GM23248 (cell line): ENCODE measurements at regions not wholly inside any gene's neighbourhood (a gene's known extent, or its start where the extent isn't known, plus 50 kb on each side); places are given as distances from the start of the nearest gene placed in this dataset.

Experiments used
- DNase-seq: peaks from one replicate; pipeline ENCODE4 v3.0.0-alpha.2; 2015
- H2AFZ ChIP-seq: fragments of 200-600 bp; sonication (generic); 2 replicates; pipeline ENCODE4 v1.6.1; 2016; ENCODE audit warnings: antibody characterized with exemption
- H3F3A ChIP-seq: fragments of 200-600 bp; sonication (generic); 2 replicates; pipeline ENCODE4 v1.6.1; 2016; ENCODE audit warnings: mild to moderate bottlenecking, antibody characterized with exemption, mixed run types; ENCODE audit not compliant: insufficient read depth
- H3K27ac ChIP-seq: fragments of 200-600 bp; sonication (generic); 2 replicates; pipeline ENCODE4 v1.5.1; 2016; ENCODE audit warnings: mild to moderate bottlenecking
- H3K27me3 ChIP-seq: fragments of 200-600 bp; sonication (generic); replicated peaks from 2 replicates; pipeline ENCODE4 v1.6.1; 2016; ENCODE audit warnings: mild to moderate bottlenecking; ENCODE audit not compliant: insufficient read depth
- H3K36me3 ChIP-seq: fragments of 200-600 bp; sonication (generic); 2 replicates; pipeline ENCODE4 v1.6.1; 2016; ENCODE audit warnings: low read depth, mild to moderate bottlenecking
- H3K4me1 ChIP-seq: fragments of 200-600 bp; sonication (generic); 2 replicates; pipeline ENCODE4 v1.6.1; 2016; ENCODE audit warnings: mild to moderate bottlenecking; ENCODE audit not compliant: insufficient read depth
- H3K4me2 ChIP-seq: fragments of 200-600 bp; sonication (generic); one replicate; pipeline ENCODE4 v1.6.1; 2016; ENCODE audit warnings: mild to moderate bottlenecking; ENCODE audit not compliant: unreplicated experiment
- H3K4me3 ChIP-seq: fragments of 200-600 bp; sonication (generic); 2 replicates; pipeline ENCODE4 v1.5.1; 2016; ENCODE audit warnings: mild to moderate bottlenecking
- H3K79me2 ChIP-seq: fragments of 200-600 bp; sonication (generic); 2 replicates; pipeline ENCODE4 v1.6.1; 2016; ENCODE audit warnings: mild to moderate bottlenecking; ENCODE audit not compliant: insufficient read depth
- H3K9ac ChIP-seq: fragments of 200-600 bp; sonication (generic); 2 replicates; pipeline ENCODE4 v1.6.1; 2016; ENCODE audit warnings: mild to moderate bottlenecking
- H3K9me2 ChIP-seq: fragments of 200-600 bp; sonication (generic); 2 replicates; pipeline ENCODE4 v1.6.1; 2016; ENCODE audit warnings: mixed run types, mild to moderate bottlenecking, moderate library complexity; ENCODE audit not compliant: insufficient read depth
- H3K9me3 ChIP-seq: fragments of 200-600 bp; sonication (generic); one replicate; pipeline ENCODE4 v1.6.1; 2017; ENCODE audit warnings: low read depth
- H4K20me1 ChIP-seq: fragments of 200-600 bp; sonication (generic); 2 replicates; pipeline ENCODE4 v1.6.0; 2016; ENCODE audit not compliant: insufficient read depth
- EZH2 ChIP-seq: fragments of 200-600 bp; sonication (generic); IDR thresholded peaks from 2 replicates; pipeline ENCODE4 v1.6.1; 2018; ENCODE audit warnings: antibody characterized with exemption, mild to moderate bottlenecking; ENCODE audit not compliant: insufficient read depth, poor library complexity, severe bottlenecking
- EZH2phosphoT487 ChIP-seq: fragments of 200-600 bp; sonication (generic); IDR thresholded peaks from 2 replicates; pipeline ENCODE4 v1.6.1; 2018; ENCODE audit warnings: antibody characterized with exemption, moderate library complexity, mild to moderate bottlenecking, low read depth; ENCODE audit not compliant: insufficient read depth
- WGBS, 2 experiments: methylation state at CpG; one replicate each; pipeline ENCODE4 v1.1.6; 2015 to 2017; ENCODE audit warnings: low lambda C conversion rate in 2 of 2, low coverage in 1 of 2; ENCODE audit errors: missing lambda C conversion rate in 2 of 2; 5-methylcytosine and 5-hydroxymethylcytosine counted together
- in situ Hi-C: fragments of 300-500 bp; cut with MboI; formaldehyde crosslinking; loops from 2 replicates; pipeline ENCODE4 v1.15.0; 2020

DNA sequence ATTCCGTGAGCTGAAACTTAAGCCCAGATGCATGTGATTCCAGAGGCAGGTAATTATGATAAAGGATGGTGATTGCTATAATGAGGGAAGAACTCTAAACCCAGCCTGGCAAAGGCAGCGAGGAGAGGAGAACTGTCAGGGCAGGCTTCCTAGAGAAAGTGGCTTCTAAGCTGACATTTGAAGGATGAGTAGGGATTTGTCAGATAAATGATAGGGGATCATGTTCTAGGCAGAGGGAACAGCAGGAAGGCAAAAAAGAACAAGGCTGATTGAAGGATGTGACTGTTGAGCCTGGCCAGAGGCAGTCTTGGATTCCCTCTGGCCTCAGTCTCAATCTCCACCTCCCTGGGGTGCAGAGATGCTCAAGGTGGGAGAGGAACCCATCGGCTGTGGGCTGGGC lies 146.4 kb upstream of the POU3F1 start:
- DNase-seq, result no peak
- Histone ChIP-seq H3K9me3 (no peaks in the 10 kb centered on the region), H3K79me2 (no peaks in the 10 kb centered on the region), H3K9ac (no peak overlapping the region), H3K4me1 (no peaks in the 10 kb centered on the region), H3K4me3 (no peak overlapping the region), H4K20me1 (no peaks in the 10 kb centered on the region), H3K36me3 (no peaks in the 10 kb centered on the region), H3F3A (no peaks in the 10 kb centered on the region), H3K9me2 (no peaks in the 10 kb centered on the region), H3K4me2 (no peak overlapping the region), H3K27me3 (peaks cover 11% of the 10 kb centered on the region), H2AFZ (no peak overlapping the region), H3K27ac (no peak overlapping the region)
- in situ Hi-C loops, result no loop called here
- WGBS, 2 experiments, result 5 to 8% methylated on average over 3 of the region's 3 CpGs
- TF ChIP-seq EZH2 (no peak), EZH2phosphoT487 (no peak)

- DNase-seq, result no peak
- in situ Hi-C loops, result no loop called here
- Histone ChIP-seq H2AFZ (no peak overlapping the region), H3K4me1 (no peaks in the 10 kb centered on the region), H3K4me2 (no peak overlapping the region), H3K4me3 (no peak overlapping the region), H4K20me1 (no peaks in the 10 kb centered on the region), H3K9me3 (no peaks in the 10 kb centered on the region), H3K9me2 (no peaks in the 10 kb centered on the region), H3K36me3 (no peaks in the 10 kb centered on the region), H3K27me3 (peaks cover 11% of the 10 kb centered on the region), H3K9ac (no peak overlapping the region), H3K79me2 (no peaks in the 10 kb centered on the region), H3K27ac (no peak overlapping the region), H3F3A (no peaks in the 10 kb centered on the region)
- TF ChIP-seq EZH2phosphoT487, result no peak
- no peak for TF ChIP-seq EZH2
- 4% methylated on average over 7 of the region's 7 CpGs for WGBS, 2 experiments
These were observed 144.9 kb upstream of the POU3F1 start for GRCh38 chr1:38191461-38191860.

DNA sequence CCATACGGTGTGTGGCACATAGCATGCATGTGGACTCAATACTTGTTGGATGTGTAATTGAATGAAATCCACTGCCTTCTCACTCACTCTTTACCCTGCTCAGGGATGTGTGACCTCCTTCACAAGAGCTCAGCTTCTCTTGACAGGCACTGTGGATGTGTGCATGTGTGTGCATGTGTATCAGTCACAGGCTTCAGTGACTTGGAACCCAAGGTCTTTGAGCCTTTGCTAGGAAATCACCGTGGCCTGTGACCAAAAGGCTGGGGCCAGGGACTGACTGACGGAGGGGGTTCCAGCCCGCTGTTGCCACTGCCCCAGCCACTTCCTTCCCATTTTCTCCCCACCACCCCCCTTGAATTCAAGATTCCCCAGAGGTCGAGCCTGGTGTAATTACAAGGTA lies 144.4 kb upstream of the POU3F1 start:
- Histone ChIP-seq H2AFZ (no peak overlapping the region), H3K27ac (no peak overlapping the region), H3K36me3 (no peaks in the 10 kb centered on the region), H3K4me1 (no peaks in the 10 kb centered on the region), H3K27me3 (peaks cover 11% of the 10 kb centered on the region), H3K9me2 (no peaks in the 10 kb centered on the region), H3K79me2 (no peaks in the 10 kb centered on the region), H3K4me2 (no peak overlapping the region), H4K20me1 (no peaks in the 10 kb centered on the region), H3K4me3 (no peak overlapping the region), H3K9me3 (no peaks in the 10 kb centered on the region), H3F3A (no peaks in the 10 kb centered on the region), H3K9ac (no peak overlapping the region)
- TF ChIP-seq EZH2 (no peak), EZH2phosphoT487 (no peak)
- DNase-seq, result no peak
- 4 to 5% methylated on average over 5 of the region's 5 CpGs for WGBS, 2 experiments
- in situ Hi-C loops, result no loop called here

DNA sequence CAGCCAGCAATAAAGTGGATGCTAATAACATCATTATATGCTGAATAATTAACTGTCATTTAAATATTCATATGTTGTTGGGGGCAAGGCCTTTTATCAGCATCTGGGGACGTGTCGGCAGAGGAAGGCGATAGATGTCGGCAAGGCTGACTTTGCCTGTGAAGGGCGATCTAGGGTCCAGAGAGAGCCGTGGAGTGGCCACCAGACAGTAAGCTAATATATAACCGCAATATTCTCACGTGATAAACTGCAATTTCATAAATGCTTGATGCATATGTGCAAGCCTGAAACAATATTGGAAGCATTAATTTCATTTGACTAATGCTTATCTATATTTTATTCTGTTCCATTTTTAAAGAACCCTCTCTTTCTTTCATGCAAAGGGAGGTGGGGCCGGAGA lies 141.0 kb upstream of the POU3F1 start:
- WGBS, 2 experiments, result 28 to 35% methylated on average over 9 of the region's 9 CpGs
- in situ Hi-C loops, result no loop called here
- Histone ChIP-seq H3K4me2 (no peak overlapping the region), H3K9ac (no peak overlapping the region), H3K79me2 (no peaks in the 10 kb centered on the region), H3K9me3 (no peaks in the 10 kb centered on the region), H2AFZ (no peak overlapping the region), H3K36me3 (no peaks in the 10 kb centered on the region), H3K9me2 (no peaks in the 10 kb centered on the region), H3K4me1 (no peaks in the 10 kb centered on the region), H4K20me1 (no peaks in the 10 kb centered on the region), H3K27ac (no peak overlapping the region), H3F3A (no peaks in the 10 kb centered on the region), H3K27me3 (no peaks in the 10 kb centered on the region; the same call in 1 of the 2 replicates), H3K4me3 (no peak overlapping the region)
- TF ChIP-seq EZH2phosphoT487 (no peak), EZH2 (no peak)
- no peak for DNase-seq

- Histone ChIP-seq H3K9me2 (no peaks in the 10 kb centered on the region), H3K9me3 (no peaks in the 10 kb centered on the region), H2AFZ (no peak overlapping the region), H3K9ac (no peak overlapping the region), H3F3A (no peaks in the 10 kb centered on the region), H4K20me1 (no peaks in the 10 kb centered on the region), H3K27me3 (no peaks in the 10 kb centered on the region), H3K4me3 (no peak overlapping the region), H3K4me2 (no peak overlapping the region), H3K79me2 (no peaks in the 10 kb centered on the region), H3K36me3 (no peaks in the 10 kb centered on the region), H3K4me1 (no peaks in the 10 kb centered on the region), H3K27ac (no peak overlapping the region)
- WGBS, 2 experiments, result 10 to 11% methylated on average over 5 of the region's 5 CpGs
- no peak for DNase-seq
- in situ Hi-C loops, result no loop called here
- TF ChIP-seq EZH2, result no peak
- TF ChIP-seq EZH2phosphoT487, result no peak
These were observed 140.0 kb upstream of the POU3F1 start for GRCh38 chr1:38186566-38186965.
